Endodermal cell (in vitro differentiated cells): ENCODE measurements at regions not wholly inside any gene's neighbourhood (a gene's known extent, or its start where the extent isn't known, plus 50 kb on each side); places are given as distances from the start of the nearest gene placed in this dataset.

Experiments used
- DNase-seq: peaks from one replicate; pipeline ENCODE4 v3.0.0-alpha.2; 2017
- H3K27ac ChIP-seq: 2 replicates; pipeline ENCODE4 v1.5.1; 2013; ENCODE audit warnings: mild to moderate bottlenecking, low read depth, low read length, moderate library complexity
- H3K27me3 ChIP-seq: 2 replicates; pipeline ENCODE4 v1.6.1; 2013; ENCODE audit warnings: mild to moderate bottlenecking, low read length, moderate library complexity; ENCODE audit not compliant: insufficient read depth, control insufficient read depth, poor library complexity, severe bottlenecking
- H3K36me3 ChIP-seq: 2 replicates; pipeline ENCODE4 v1.7.0; 2013; ENCODE audit warnings: mild to moderate bottlenecking, low read length, moderate library complexity; ENCODE audit not compliant: control insufficient read depth, insufficient read depth
- H3K4me1 ChIP-seq: one replicate; pipeline ENCODE4 v1.7.0; 2013; ENCODE audit warnings: low read length; ENCODE audit not compliant: control insufficient read depth, insufficient read depth
- H3K4me3 ChIP-seq: 2 replicates; pipeline ENCODE4 v1.5.1; 2013; ENCODE audit warnings: mild to moderate bottlenecking, low read length, moderate library complexity
- H3K9ac ChIP-seq: 2 replicates; pipeline ENCODE4 v1.6.1; 2013; ENCODE audit warnings: mild to moderate bottlenecking, low read length, moderate library complexity; ENCODE audit not compliant: poor library complexity, severe bottlenecking; ENCODE audit errors: extremely low read depth
- H3K9me3 ChIP-seq: 2 replicates; pipeline ENCODE4 v1.6.1; 2013; ENCODE audit warnings: mild to moderate bottlenecking, low read length, moderate library complexity; ENCODE audit not compliant: control insufficient read depth
- H3K27ac Mint-ChIP-seq: 2 replicates; pipeline ENCODE4 v1.8.0; 2020; ENCODE audit warnings: mixed read lengths
- H3K27me3 Mint-ChIP-seq: 2 replicates; pipeline ENCODE4 v1.8.0; 2021; ENCODE audit warnings: mild to moderate bottlenecking, mixed read lengths; ENCODE audit not compliant: insufficient read depth
- H3K36me3 Mint-ChIP-seq: 2 replicates; pipeline ENCODE4 v1.8.0; 2020; ENCODE audit warnings: low read depth, mixed read lengths
- H3K4me1 Mint-ChIP-seq: 2 replicates; pipeline ENCODE4 v1.8.0; 2020; ENCODE audit warnings: mixed read lengths
- H3K4me3 Mint-ChIP-seq: 2 replicates; pipeline ENCODE4 v1.8.0; 2020; ENCODE audit warnings: mild to moderate bottlenecking, moderate library complexity, mixed read lengths
- H3K9me3 Mint-ChIP-seq: 2 replicates; pipeline ENCODE4 v1.8.0; 2020; ENCODE audit warnings: mild to moderate bottlenecking, mixed read lengths
- WGBS, 2 experiments: methylation state at CpG; one replicate each; pipeline versions ENCODE4 v1.1.5 to v1.1.7; 2013; ENCODE audit warnings: missing lambda C conversion rate in 2 of 2, mixed read lengths in 1 of 2; ENCODE audit not compliant: insufficient coverage in 1 of 2, insufficient read length in 1 of 2; 5-methylcytosine and 5-hydroxymethylcytosine counted together
- TF ChIP-seq, protein P1 (sequence below): fragments of 200-600 bp; sonication (generic); conservative IDR thresholded peaks from 2 replicates; pipeline ENCODE4 v1.5.0; 2021; ENCODE audit warnings: antibody characterized with exemption, mild to moderate bottlenecking

DNA sequence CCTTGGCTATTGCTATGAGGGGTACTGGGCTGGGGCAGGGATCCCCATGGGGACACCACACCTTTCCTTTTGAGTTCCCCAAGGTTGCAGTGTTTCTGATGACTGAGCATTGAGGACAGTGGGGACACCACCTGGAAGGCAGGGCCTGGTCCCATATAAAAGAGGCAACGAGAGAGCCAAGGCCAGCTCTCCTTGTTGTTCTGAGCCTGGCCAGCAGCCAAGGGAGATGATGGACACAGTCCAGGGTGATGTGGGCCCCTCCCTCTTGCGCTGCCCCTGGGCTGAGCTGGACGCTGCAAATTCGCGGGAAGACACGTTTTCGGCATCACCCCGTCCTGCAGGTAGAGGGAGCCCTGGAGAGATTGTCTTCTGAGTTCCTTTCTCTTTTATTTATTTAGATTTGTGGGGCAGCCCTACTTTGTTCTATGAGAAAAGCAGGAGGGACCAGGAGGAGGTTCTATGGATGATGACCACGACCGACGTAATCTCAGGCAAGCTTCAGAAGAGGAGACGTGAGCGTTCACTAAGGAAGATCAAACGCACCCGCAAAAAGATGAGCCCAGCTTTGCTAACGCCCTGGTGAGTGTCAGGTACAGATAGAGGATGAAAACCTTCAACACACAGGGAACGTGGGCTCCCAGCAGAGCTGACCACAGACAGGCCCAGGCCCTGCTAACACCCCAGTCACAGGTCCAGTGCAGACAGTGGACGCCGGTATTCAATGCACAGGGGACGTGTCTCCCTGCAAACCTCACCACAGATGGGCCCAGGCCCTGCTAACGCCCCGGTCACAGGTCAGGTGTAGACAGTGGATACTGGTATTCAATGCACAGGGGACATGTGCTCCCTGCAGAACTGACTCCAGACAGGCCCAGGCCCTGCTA lies 97.4 kb downstream of the SHOX start:
- H3K4me1 Mint-ChIP-seq, result no peaks in the 10 kb centered on the region
- H3K4me3 Mint-ChIP-seq, result no peak overlapping the region
- no peak overlapping the region for H3K27ac Mint-ChIP-seq
- peaks cover 24% of the 10 kb centered on the region for H3K9me3 Mint-ChIP-seq
- WGBS, 2 experiments, result 41 to 50% methylated on average over 10 to 20 of the region's 22 CpGs
- Histone ChIP-seq H3K27ac (no peak overlapping the region), H3K9me3 (peaks cover 23% of the 10 kb centered on the region), H3K27me3 (no peaks in the 10 kb centered on the region), H3K36me3 (no peaks in the 10 kb centered on the region), H3K9ac (no peak overlapping the region), H3K4me3 (no peak overlapping the region), H3K4me1 (no peaks in the 10 kb centered on the region)
- no peaks in the 10 kb centered on the region for H3K27me3 Mint-ChIP-seq
- no peaks in the 10 kb centered on the region for H3K36me3 Mint-ChIP-seq
- peak; percentile 87 for DNase-seq
- TF ChIP-seq, protein P1, sequence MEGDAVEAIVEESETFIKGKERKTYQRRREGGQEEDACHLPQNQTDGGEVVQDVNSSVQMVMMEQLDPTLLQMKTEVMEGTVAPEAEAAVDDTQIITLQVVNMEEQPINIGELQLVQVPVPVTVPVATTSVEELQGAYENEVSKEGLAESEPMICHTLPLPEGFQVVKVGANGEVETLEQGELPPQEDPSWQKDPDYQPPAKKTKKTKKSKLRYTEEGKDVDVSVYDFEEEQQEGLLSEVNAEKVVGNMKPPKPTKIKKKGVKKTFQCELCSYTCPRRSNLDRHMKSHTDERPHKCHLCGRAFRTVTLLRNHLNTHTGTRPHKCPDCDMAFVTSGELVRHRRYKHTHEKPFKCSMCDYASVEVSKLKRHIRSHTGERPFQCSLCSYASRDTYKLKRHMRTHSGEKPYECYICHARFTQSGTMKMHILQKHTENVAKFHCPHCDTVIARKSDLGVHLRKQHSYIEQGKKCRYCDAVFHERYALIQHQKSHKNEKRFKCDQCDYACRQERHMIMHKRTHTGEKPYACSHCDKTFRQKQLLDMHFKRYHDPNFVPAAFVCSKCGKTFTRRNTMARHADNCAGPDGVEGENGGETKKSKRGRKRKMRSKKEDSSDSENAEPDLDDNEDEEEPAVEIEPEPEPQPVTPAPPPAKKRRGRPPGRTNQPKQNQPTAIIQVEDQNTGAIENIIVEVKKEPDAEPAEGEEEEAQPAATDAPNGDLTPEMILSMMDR, result peak; percentile 81

DNA sequence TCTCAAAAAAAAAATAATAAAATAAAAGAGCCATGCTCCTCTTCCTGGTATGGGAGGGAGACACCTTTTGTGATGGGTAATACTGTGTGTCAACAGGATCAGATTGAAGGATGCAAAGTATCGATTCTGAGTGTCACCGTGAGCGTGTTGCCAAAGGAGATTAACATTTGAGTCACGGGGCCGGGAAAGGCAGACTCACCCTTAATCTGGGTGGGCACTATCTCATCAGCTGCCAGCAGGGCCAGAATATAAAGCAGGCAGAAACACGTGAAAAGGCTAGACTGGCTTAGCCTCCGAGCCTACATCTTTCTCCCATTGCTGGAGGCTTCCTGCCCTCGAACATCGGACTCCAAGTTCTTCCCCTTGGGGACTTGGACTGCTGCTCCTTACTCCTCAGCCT lies 95.4 kb downstream of the SHOX start:
- H3K27me3 ChIP-seq, result no peaks in the 10 kb centered on the region

DNA sequence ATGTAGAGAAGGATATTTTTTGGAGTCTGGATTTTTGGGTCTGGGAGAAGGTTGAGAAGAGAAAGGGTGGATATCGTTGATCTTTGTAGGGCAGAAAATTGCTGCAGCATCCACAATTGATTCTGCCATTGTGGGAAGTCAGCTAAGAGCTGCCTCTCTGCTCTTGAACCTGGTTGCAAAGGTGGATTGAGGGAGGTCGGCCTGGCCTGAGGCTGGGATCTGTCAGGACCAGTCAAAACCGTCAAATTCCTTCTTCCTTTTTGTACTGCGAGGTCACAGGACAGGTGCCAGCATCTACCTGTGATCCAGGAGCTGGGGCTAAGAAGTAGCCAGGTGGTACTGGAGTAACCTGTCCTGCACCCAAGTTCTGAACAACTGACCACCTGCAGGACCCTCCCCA lies 93.7 kb downstream of the SHOX start:
- peaks cover 24% of the 10 kb centered on the region for H3K9me3 Mint-ChIP-seq
- H3K9ac ChIP-seq, result no peak overlapping the region
- no peak overlapping the region for H3K27ac Mint-ChIP-seq
- H3K9me3 ChIP-seq, result peaks cover 23% of the 10 kb centered on the region
- H3K4me1 ChIP-seq, result no peaks in the 10 kb centered on the region
- no peaks in the 10 kb centered on the region for H3K4me1 Mint-ChIP-seq
- WGBS, 2 experiments, result 85 to 92% methylated on average over 3 to 4 of the region's 4 CpGs
- no peak overlapping the region for H3K27ac ChIP-seq
- no peak overlapping the region for H3K4me3 ChIP-seq
- H3K27me3 ChIP-seq, result no peaks in the 10 kb centered on the region
- no peaks in the 10 kb centered on the region for H3K36me3 ChIP-seq
- H3K4me3 Mint-ChIP-seq, result no peak overlapping the region
- DNase-seq, result peak; percentile 36
- no peaks in the 10 kb centered on the region for H3K36me3 Mint-ChIP-seq
- no peaks in the 10 kb centered on the region for H3K27me3 Mint-ChIP-seq
- TF ChIP-seq, protein P1, result no peak

More for the DNA sequence above, 95.4 kb downstream of the SHOX start:
- Histone ChIP-seq H3K27ac (no peak overlapping the region), H3K9me3 (peaks cover 23% of the 10 kb centered on the region), H3K4me1 (no peaks in the 10 kb centered on the region), H3K9ac (no peak overlapping the region), H3K4me3 (no peak overlapping the region), H3K36me3 (no peaks in the 10 kb centered on the region)
- Mint-ChIP-seq H3K4me1 (no peaks in the 10 kb centered on the region), H3K9me3 (peaks cover 24% of the 10 kb centered on the region), H3K27me3 (no peaks in the 10 kb centered on the region), H3K27ac (no peak overlapping the region), H3K4me3 (no peak overlapping the region), H3K36me3 (no peaks in the 10 kb centered on the region)
- TF ChIP-seq, protein P1, result no peak
- DNase-seq, result peak; percentile 29
- 93 to 94% methylated on average over 9 of the region's 9 CpGs for WGBS, 2 experiments
